HAP-1 (cell line): ENCODE measurements at regions not wholly inside any gene's neighbourhood (a gene's known extent, or its start where the extent isn't known, plus 50 kb on each side); places are given as distances from the start of the nearest gene placed in this dataset.

ENCODE experiments used
- DNase-seq, 2 experiments: peaks; one replicate each; pipeline ENCODE4 v3.0.0-alpha.2; 2016 to 2020; ENCODE audit warnings: low spot score in 2 of 2
- H3K27me3 ChIP-seq: fragments of 250-450 bp; sonication (Bioruptor Pico); 2 replicates; pipeline ENCODE4 v1.5.1; 2020; ENCODE audit warnings: low read depth, mild to moderate bottlenecking, moderate library complexity
- H3K36me3 ChIP-seq: fragments of 250-450 bp; sonication (Bioruptor Pico); replicated peaks from 2 replicates; pipeline ENCODE4 v1.5.1; 2020; ENCODE audit warnings: mild to moderate bottlenecking
- H3K4me1 ChIP-seq: fragments of 250-450 bp; sonication (Bioruptor Pico); 2 replicates; pipeline ENCODE4 v1.5.1; 2020; ENCODE audit warnings: mild to moderate bottlenecking
- H3K4me3 ChIP-seq: fragments of 250-450 bp; sonication (Bioruptor Pico); 2 replicates; pipeline ENCODE4 v1.5.1; 2020; ENCODE audit warnings: mild to moderate bottlenecking, moderate library complexity
- H3K9me3 ChIP-seq: fragments of 250-450 bp; sonication (Bioruptor Pico); 2 replicates; pipeline ENCODE4 v1.5.1; 2020; ENCODE audit warnings: mild to moderate bottlenecking, moderate library complexity
- in situ Hi-C: fragments of 300-500 bp; cut with MboI; formaldehyde crosslinking; loops from 3 replicates; pipeline ENCODE4 v1.14.3; 2020; ENCODE audit warnings: low sequenced_read_pairs, inconsistent platforms, mixed read lengths

DNA sequence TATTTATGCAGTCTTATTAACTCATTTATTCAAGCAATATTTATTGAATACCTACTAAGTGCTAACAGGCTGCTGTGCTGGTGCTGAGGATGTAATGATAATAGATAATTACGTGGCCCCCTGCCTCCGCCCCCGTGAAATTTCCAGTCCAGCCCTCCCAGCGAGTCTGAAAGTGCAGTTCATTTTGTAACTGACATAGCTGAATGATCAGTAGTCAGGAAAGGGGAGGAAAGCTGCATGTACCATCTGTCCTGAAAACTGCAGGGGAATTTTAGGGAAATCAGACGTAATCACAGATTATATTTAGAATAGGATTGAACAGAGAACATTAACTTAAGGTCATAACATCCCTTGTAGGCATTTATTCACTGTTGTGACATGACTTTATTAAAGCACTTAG lies 736.8 kb downstream of the MCTP2 start:
- in situ Hi-C loops = no loop called here
- no peak overlapping the region for H3K4me3 ChIP-seq

DNA sequence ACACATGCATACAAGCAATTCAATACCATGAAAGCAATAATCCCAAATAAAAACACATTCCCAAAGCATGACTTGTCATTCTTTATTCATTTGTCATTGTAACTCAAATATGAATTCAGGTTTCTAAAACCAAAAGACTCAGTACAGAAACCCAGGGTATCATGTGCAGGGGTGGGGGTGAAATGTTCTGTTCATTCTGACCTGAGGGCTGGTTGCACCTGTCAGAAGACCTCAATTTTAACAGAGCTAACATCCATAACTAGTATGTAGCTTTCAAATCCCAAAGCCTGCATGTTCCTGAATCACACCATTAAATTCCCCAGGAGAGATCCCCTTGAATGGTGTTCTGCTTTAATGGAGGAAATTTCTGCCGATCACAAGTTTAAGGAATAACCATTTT lies 738.7 kb downstream of the MCTP2 start:
- no peak overlapping the region for H3K4me3 ChIP-seq
- in situ Hi-C loops = no loop called here

More for the DNA sequence above, 736.8 kb downstream of the MCTP2 start:
- Histone ChIP-seq H3K36me3 (no peaks in the 10 kb centered on the region), H3K4me1 (no peaks in the 10 kb centered on the region), H3K9me3 (no peaks in the 10 kb centered on the region), H3K27me3 (no peaks in the 10 kb centered on the region)
- no peak for DNase-seq

DNA sequence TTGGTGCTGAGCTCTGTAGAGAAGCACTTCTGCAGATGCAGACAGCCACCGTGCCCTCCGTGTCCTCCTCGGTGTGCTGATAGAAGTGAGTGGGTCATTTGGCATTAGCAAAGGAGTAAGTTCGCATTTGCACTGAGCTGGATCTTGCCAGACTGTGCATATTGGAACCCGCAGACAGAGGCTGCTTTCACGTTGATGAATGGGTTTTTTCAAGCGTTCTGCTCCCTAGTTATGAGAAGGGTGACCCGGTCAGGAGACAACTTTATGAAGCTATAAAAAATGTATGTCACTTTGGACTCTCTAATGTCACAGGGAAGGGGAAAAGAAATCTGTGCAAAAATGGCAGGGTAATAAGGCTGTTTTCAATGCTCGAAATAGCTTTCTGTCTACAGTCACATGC lies 739.4 kb downstream of the MCTP2 start:
- in situ Hi-C loops = no loop called here
- H3K36me3 ChIP-seq = no peaks in the 10 kb centered on the region
- no peak for DNase-seq
- no peak overlapping the region for H3K4me3 ChIP-seq
- no peaks in the 10 kb centered on the region for H3K27me3 ChIP-seq
- no peaks in the 10 kb centered on the region for H3K9me3 ChIP-seq
- no peaks in the 10 kb centered on the region for H3K4me1 ChIP-seq

More for the DNA sequence above, 738.7 kb downstream of the MCTP2 start:
- H3K9me3 ChIP-seq = no peaks in the 10 kb centered on the region
- no peaks in the 10 kb centered on the region for H3K27me3 ChIP-seq
- H3K36me3 ChIP-seq = no peaks in the 10 kb centered on the region
- H3K4me1 ChIP-seq = no peaks in the 10 kb centered on the region
- DNase-seq = no peak

DNA sequence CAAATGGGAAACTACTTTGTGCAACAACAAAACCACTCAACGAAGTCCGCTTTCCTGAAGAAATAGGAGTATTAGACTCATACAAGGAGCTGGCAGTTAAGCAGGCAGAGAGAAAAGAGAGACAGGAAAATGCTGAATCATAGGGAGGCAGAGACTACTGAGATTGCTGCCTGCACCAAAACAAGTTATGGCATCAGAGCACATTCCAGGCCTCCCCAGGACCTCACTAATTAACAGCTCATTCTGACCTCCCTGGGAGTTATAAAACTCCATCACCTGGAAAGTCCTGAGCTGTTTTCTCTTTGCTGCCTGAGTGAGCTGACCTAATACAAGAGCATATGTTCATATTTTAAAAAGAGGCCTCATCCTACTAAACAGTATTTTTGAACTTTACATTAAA lies 741.0 kb downstream of the MCTP2 start:
- H3K9me3 ChIP-seq = no peaks in the 10 kb centered on the region
- H3K4me3 ChIP-seq = no peak overlapping the region
- H3K4me1 ChIP-seq = no peaks in the 10 kb centered on the region
- no peak for DNase-seq
- in situ Hi-C loops = no loop called here
- no peaks in the 10 kb centered on the region for H3K27me3 ChIP-seq
- no peaks in the 10 kb centered on the region for H3K36me3 ChIP-seq

DNA sequence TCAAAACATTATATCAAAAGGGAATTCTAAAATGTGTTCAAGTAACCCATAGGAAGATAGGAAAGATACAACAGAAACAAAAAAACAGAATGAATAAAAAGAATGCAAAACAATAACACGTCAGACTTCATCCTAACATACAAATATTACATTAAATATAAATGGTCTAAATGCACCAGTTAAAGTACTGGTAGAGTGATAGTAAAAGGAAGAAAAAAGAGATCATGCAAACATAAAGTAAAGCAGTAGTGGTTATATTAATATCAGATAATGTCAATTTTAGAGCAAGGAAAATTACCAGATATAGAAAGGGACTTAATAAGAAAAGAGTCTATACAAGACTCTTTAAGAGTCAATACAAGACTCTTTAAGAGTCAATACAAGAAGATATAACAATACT lies 755.7 kb downstream of the MCTP2 start:
- no peak overlapping the region for H3K4me3 ChIP-seq
- H3K36me3 ChIP-seq = no peaks in the 10 kb centered on the region
- no peaks in the 10 kb centered on the region for H3K4me1 ChIP-seq
- no peaks in the 10 kb centered on the region for H3K9me3 ChIP-seq
- in situ Hi-C loops = no loop called here
- no peaks in the 10 kb centered on the region for H3K27me3 ChIP-seq
- DNase-seq = no peak

DNA sequence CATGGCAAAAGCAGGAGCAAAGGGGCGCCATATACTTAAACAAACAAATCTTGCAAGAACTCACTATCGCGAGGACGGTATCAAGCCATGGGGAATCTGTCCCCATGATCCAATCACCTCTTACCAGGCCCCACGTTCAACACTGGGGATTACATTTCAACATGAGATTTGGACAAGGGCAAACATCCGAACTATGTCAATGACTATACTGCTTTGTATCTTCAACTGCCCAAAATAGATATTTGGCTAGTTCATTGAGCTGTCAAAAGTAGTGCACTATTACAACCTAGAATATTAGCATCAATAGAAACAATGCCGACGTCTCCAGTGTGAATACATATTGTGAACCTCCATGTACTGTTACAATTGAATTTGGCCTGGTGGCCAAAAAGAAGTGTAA lies 760.4 kb downstream of the MCTP2 start:
- Histone ChIP-seq H3K4me3 (no peak overlapping the region), H3K9me3 (no peaks in the 10 kb centered on the region), H3K27me3 (no peaks in the 10 kb centered on the region), H3K36me3 (no peaks in the 10 kb centered on the region), H3K4me1 (no peaks in the 10 kb centered on the region)
- in situ Hi-C loops = no loop called here
- DNase-seq = no peak

DNA sequence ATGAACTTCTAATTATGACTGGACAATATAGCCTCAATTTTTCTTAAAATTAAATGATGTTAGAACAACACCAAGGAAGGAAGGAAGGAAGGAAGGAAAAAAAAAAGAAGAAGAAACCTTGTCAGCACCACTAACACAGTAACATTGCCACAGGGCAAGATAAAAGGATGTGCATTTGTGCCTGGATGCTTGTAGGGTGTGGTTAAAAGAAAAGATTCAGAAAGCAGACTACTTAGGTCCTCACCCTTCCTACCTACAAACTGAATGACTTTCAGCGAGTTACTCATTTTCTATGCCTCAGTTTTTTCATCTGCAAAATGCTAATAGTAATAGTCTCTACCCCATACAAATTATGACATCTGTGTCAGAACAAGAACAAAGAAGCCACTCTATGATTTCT lies 778.3 kb downstream of the MCTP2 start:
- Histone ChIP-seq H3K36me3 (no peaks in the 10 kb centered on the region), H3K4me1 (no peaks in the 10 kb centered on the region), H3K4me3 (no peak overlapping the region), H3K9me3 (no peaks in the 10 kb centered on the region), H3K27me3 (no peaks in the 10 kb centered on the region)
- DNase-seq = no peak
- in situ Hi-C loops = no loop called here

DNA sequence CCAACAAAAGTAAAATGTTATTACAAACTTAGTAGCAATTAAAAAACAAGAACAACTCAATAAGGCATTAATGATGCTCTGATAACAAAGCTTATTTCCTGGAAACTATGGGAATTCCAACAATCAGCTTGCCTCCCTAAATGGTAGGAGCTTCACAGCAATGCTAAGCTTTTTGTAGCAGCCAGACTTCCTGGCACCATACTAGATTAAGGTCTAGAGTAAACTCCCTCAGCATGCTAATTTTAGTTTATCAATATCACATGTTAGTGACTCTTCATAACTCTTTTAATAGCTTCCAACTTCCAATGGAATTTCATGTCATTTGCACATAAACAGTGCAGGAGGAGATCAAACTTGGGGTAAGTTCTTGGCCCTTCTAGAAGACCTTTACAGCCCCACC lies 782.0 kb downstream of the MCTP2 start:
- in situ Hi-C loops = no loop called here

DNA sequence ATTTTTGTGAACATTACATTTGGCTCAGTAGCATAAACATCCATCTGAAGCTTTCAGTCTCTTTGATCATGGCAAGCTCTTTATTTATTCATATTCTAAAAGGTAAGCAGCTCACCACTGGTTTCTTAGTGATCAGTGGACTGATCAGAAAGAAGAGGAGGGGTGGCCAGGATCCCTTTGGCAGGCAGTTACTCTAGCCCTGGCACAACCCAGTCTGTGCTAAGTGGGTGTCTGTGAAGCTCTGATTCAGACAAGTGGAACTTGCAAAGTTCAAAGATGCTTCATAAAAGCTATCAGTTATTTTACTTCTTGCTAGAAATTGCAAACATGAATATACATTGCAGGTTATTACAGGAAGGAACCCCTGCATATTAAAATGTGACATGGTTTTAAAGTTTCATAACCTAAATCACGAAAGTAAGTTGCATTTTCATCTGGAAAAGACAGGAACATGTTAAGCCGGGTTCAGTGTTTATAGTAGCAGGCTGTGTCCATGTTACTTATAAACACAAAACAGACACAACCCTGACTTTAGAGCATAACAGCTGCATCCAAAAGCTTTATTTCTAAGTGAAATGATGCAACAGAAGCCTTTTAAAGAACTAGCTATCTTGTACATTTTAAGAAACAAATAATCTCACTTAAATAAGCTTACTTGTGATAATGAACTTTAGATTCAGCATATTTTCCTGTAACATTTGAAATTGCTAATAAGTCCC lies 785.3 kb downstream of the MCTP2 start:
- Histone ChIP-seq H3K4me1 (no peaks in the 10 kb centered on the region), H3K36me3 (no peaks in the 10 kb centered on the region), H3K27me3 (no peaks in the 10 kb centered on the region), H3K4me3 (no peak overlapping the region), H3K9me3 (no peaks in the 10 kb centered on the region)
- DNase-seq = no peak
- in situ Hi-C loops = no loop called here

More for the DNA sequence above, 782.0 kb downstream of the MCTP2 start:
- H3K4me3 ChIP-seq = no peak overlapping the region
- H3K9me3 ChIP-seq = no peaks in the 10 kb centered on the region
- H3K27me3 ChIP-seq = no peaks in the 10 kb centered on the region
- no peak for DNase-seq
- H3K4me1 ChIP-seq = no peaks in the 10 kb centered on the region
- no peaks in the 10 kb centered on the region for H3K36me3 ChIP-seq

DNA sequence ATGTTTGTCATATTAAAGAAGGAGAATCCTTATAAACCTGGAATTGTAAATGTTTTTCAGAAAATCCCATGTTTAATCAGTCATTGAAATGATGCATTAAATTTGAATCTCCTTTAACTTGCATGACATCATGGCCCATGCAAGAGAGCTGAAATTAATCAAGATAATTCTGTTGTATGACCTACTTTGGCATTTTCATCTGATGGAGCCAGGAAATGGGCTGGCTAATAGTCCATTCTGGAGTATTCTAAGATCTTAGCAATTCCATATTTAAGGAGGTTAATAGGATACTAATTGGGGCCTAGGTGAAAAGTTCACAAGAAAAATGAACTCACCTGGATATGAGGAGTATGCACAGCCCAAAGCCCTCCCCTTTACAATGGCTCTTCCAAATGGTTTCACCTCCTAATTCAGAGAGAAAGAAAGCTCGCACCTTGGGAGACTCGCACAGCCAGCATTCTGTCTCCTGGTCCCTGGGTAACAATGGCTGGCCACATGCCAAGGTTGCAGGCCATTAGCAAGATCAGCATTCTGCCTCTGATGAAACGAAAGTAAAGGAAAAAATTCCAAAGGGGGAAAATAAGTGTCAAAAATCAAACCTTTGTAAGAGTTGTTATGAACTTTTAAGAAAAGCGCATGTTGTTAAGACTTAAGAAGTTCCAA lies 786.4 kb downstream of the MCTP2 start:
- H3K4me3 ChIP-seq = no peak overlapping the region
- no peak for DNase-seq

DNA sequence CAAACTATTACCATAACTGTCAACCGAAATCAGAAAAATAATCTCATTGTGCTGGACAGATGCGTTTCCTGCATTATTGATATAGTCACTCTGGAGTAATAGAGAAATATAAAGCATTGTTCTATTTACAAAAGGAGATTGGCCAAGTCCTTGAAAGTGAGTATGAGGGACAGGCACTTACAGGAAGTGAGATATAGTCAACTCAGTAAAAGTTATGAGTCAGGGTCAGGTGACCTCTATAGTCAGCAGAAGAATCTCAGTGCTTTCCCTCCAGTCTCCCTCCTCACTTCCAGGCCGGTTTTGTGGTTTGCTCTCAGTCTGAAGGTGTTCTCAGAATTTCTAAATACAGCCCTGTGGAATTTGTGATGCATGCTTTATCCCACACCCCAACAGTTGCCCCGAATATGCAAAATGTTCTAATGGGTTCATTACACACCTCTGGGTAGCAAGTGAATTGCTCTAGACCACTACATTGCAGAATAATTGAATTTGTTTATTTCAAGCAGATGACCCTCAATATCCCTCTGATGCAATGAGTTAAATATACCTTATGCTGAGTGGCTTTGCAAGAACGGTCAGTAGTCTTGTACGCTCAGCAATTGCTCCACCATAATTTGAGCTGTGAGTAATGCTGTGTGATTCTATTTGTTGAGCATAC lies 787.7 kb downstream of the MCTP2 start:
- in situ Hi-C loops = no loop called here
- Histone ChIP-seq H3K9me3 (no peaks in the 10 kb centered on the region), H3K27me3 (no peaks in the 10 kb centered on the region), H3K4me3 (no peak overlapping the region), H3K4me1 (no peaks in the 10 kb centered on the region), H3K36me3 (no peaks in the 10 kb centered on the region)
- DNase-seq = no peak

More for the DNA sequence above, 786.4 kb downstream of the MCTP2 start:
- Histone ChIP-seq H3K36me3 (no peaks in the 10 kb centered on the region), H3K9me3 (no peaks in the 10 kb centered on the region), H3K27me3 (no peaks in the 10 kb centered on the region), H3K4me1 (no peaks in the 10 kb centered on the region)
- in situ Hi-C loops = no loop called here

DNA sequence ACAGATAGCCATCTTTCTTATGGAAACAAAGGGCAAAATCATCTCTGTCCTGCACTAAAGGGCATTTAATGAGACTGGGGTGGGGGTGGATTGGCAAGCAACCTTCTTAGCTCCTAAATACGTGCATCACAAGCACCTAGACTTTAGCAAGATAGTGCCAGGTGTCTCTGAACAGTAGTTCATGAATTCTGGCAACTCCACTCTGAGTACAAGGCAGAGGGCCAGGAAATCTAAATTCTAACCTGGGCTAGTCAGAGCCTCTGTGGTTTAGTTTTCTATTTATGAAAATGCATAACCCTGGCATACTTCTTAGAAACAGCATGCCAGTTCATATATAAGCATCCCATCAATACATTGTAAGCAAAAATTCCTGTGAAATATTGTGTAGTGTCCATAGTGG lies 788.5 kb downstream of the MCTP2 start:
- in situ Hi-C loops = no loop called here
- H3K27me3 ChIP-seq = no peaks in the 10 kb centered on the region
- no peaks in the 10 kb centered on the region for H3K36me3 ChIP-seq
- no peak for DNase-seq
- no peaks in the 10 kb centered on the region for H3K4me1 ChIP-seq
- H3K9me3 ChIP-seq = no peaks in the 10 kb centered on the region
- H3K4me3 ChIP-seq = no peak overlapping the region

DNA sequence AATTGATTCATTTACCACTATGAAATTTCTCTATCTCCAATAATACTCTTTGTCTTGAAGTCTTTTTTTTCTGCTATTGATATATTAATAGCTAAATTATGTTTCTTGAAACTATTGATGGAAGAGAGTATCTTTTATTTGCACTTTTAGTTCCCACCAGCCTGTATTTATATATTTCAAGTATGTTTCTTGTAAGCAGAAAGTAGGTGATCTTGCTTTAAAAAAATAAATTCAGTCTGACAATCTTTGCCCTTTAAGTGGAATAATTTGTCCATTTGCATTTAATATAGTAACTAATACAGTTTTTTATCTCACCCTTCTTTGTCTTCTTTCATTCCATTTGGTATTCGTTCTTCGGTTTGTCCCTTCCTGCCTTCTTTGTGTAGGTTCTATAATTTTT lies 790.5 kb downstream of the MCTP2 start:
- Histone ChIP-seq H3K9me3 (no peaks in the 10 kb centered on the region), H3K36me3 (no peaks in the 10 kb centered on the region), H3K4me3 (no peak overlapping the region), H3K4me1 (no peaks in the 10 kb centered on the region), H3K27me3 (no peaks in the 10 kb centered on the region)
- in situ Hi-C loops = no loop called here
- DNase-seq = no peak

DNA sequence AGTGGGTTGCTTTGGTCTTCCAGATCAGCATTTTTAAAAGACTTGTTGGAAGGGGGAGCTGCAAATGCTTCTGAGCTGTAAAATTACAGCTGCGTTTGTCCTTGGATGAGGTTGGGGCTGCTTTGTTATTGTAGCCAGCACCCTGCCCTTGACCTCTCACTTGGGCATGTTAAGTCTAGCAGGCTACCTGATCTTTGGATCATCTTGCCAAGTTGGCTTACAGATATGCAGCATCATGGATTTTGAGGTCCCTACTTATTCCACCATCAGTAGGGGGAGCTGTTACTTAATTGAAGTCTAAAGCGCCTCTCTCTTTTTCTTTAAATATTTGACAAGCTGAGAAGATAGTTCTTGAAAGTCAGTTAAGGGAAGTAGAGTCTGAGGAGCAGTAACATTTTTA lies 793.0 kb downstream of the MCTP2 start:
- Histone ChIP-seq H3K9me3 (no peaks in the 10 kb centered on the region), H3K36me3 (no peaks in the 10 kb centered on the region), H3K4me1 (no peaks in the 10 kb centered on the region), H3K27me3 (no peaks in the 10 kb centered on the region), H3K4me3 (no peak overlapping the region)
- in situ Hi-C loops = no loop called here
- peak in 1 of 2 experiments; percentile 5 for DNase-seq
